HepG2 (cell line): ENCODE measurements at regions not wholly inside any gene's neighbourhood (a gene's known extent, or its start where the extent isn't known, plus 50 kb on each side); places are given as distances from the start of the nearest gene placed in this dataset.
"Not testable (repeated sequence)": the region's sequence is repeated elsewhere in the genome, so short reads cannot be mapped to it uniquely, and the experiment has no call there.

Source experiments
- ATAC-seq: fragments of 200-7000 bp; cut with Tn5 transposase; 3 replicates; pipeline ENCODE4 v1.9.1; 2020; ENCODE audit warnings: mild to moderate bottlenecking, moderate library complexity
- BruUV-seq: library from RNA; stranded (reverse); fragments of 400-500 nt; replicated peaks from 2 replicates; lab custom pipeline; 2021; lab: Mats Ljungman, UMichigan
- CTCF ChIA-PET: fragments of 300-600 bp; formaldehyde crosslinking; extraction: SDS; loops from one replicate; lab custom pipeline; 2021; ENCODE audit warnings: low total read pairs, inconsistent platforms, low intra/inter-chr PET ratio; lab: Yijun Ruan, JAX
- POLR2A ChIA-PET: fragments of 350-600 bp; sonication (Branson Sonifier 250); formaldehyde crosslinking; loops from one replicate; lab custom pipeline; 2020; ENCODE audit warnings: antibody characterized with exemption, inconsistent platforms; lab: Yijun Ruan, JAX
- DNase-seq: peaks from one replicate; pipeline ENCODE4 v3.0.0-alpha.2; 2015; ENCODE audit warnings: low spot score
- FAIRE-seq: peaks from 3 replicates; lab custom pipeline; 2011; peaks lifted over from hg19 to GRCh38; lab: Jason Lieb, UNC
- H2AFZ ChIP-seq: one replicate; pipeline ENCODE4 v1.6.1; 2011; ENCODE audit warnings: low read length, inconsistent platforms
- H3K27ac ChIP-seq: fragments of 300-600 bp; 3 replicates; pipeline ENCODE4 v1.8.0; 2011; ENCODE audit warnings: mixed run types, mild to moderate bottlenecking, mixed read lengths, low read length, inconsistent platforms; ENCODE audit not compliant: insufficient read depth; ENCODE audit errors: extremely low read length
- H3K27me3 ChIP-seq, 2 experiments: fragments of 200-600 bp in 1 of 2; 2 replicates in 1 of 2; 3 replicates in 1 of 2; pipeline versions ENCODE4 v1.6.0 to v1.8.0; 2011; ENCODE audit warnings: low read length in 2 of 2, mild to moderate bottlenecking in 2 of 2, moderate library complexity in 2 of 2, inconsistent platforms in 1 of 2; ENCODE audit not compliant: insufficient read depth in 2 of 2, control insufficient read depth in 1 of 2
- H3K36me3 ChIP-seq, 2 experiments: fragments of 200-600 bp in 1 of 2; replicated peaks in 1 of 2; 2 replicates in 1 of 2; 3 replicates in 1 of 2; pipeline versions ENCODE4 v1.5.1 to v1.8.0; 2011; ENCODE audit warnings: low read length in 2 of 2, inconsistent platforms in 1 of 2; ENCODE audit not compliant: insufficient read depth in 2 of 2, control insufficient read depth in 1 of 2
- H3K4me1 ChIP-seq: 2 replicates; pipeline ENCODE4 v1.5.1; 2012; ENCODE audit warnings: low read length, inconsistent platforms; ENCODE audit not compliant: insufficient read depth
- H3K4me2 ChIP-seq: 2 replicates; pipeline ENCODE4 v1.6.0; 2011; ENCODE audit warnings: low read depth, low read length, inconsistent platforms
- H3K4me3 ChIP-seq, 3 experiments: fragments of 200-600 bp in 1 of 3; sonication (generic), shearing (Covaris generic) in 1 of 3; replicated peaks in 1 of 3; 2 replicates each; pipeline ENCODE4 v1.5.1; 2011 to 2016; ENCODE audit warnings: low read length in 3 of 3, inconsistent platforms in 2 of 3, low read depth in 2 of 3, mild to moderate bottlenecking in 2 of 3, control low read depth in 1 of 3, mixed read lengths in 1 of 3; ENCODE audit not compliant: insufficient read depth in 1 of 3
- H3K79me2 ChIP-seq: one replicate; pipeline ENCODE4 v1.6.1; 2011; ENCODE audit warnings: low read length, inconsistent platforms; ENCODE audit not compliant: insufficient read depth
- H3K9ac ChIP-seq: 2 replicates; pipeline ENCODE4 v1.6.0; 2011; ENCODE audit warnings: mild to moderate bottlenecking, low read depth, low read length, inconsistent platforms; ENCODE audit not compliant: insufficient read depth
- H3K9me3 ChIP-seq: 2 replicates; pipeline ENCODE4 v1.5.1; 2012; ENCODE audit warnings: mild to moderate bottlenecking, low read length
- H4K20me1 ChIP-seq: 2 replicates; pipeline ENCODE4 v1.6.0; 2011; ENCODE audit warnings: inconsistent platforms, mild to moderate bottlenecking, low read length, moderate library complexity; ENCODE audit not compliant: insufficient read depth
- CCDC6 ChIP-seq: sonication (generic); formaldehyde crosslinking; IDR thresholded peaks from 2 replicates; pipeline ENCODE4 v1.8.1; 2022; ENCODE audit warnings: mild to moderate bottlenecking, missing genetic modification reagents, moderate library complexity
- CHD2 ChIP-seq: IDR thresholded peaks from 2 replicates; pipeline ENCODE4 v1.6.1; 2011; ENCODE audit warnings: low read depth, low read length, improper control_type of control experiment
- CSRNP1 ChIP-seq: sonication (generic); formaldehyde crosslinking; IDR thresholded peaks from 2 replicates; pipeline ENCODE4 v1.8.1; 2023; ENCODE audit warnings: mild to moderate bottlenecking, missing genetic modification reagents
- ELK4 ChIP-seq: sonication (generic); formaldehyde crosslinking; IDR thresholded peaks from 2 replicates; pipeline ENCODE4 v1.9.0; 2021; ENCODE audit warnings: missing genetic modification reagents, borderline replicate concordance
- GMEB1 ChIP-seq: sonication (generic); formaldehyde crosslinking; IDR thresholded peaks from 2 replicates; pipeline ENCODE4 v1.5.1; 2020; ENCODE audit warnings: missing genetic modification reagents, mild to moderate bottlenecking, borderline replicate concordance
- RNF219 ChIP-seq: sonication (generic); formaldehyde crosslinking; IDR thresholded peaks from 2 replicates; pipeline ENCODE4 v1.5.0; 2020; ENCODE audit warnings: mild to moderate bottlenecking, missing genetic modification reagents
- ZBTB3 ChIP-seq: sonication (generic); formaldehyde crosslinking; IDR thresholded peaks from 2 replicates; pipeline ENCODE4 v1.4.0; 2020; ENCODE audit warnings: low read depth, mild to moderate bottlenecking, moderate library complexity, missing genetic modification reagents, borderline replicate concordance
- WGBS: methylation state at CpG from one replicate; pipeline ENCODE4 v1.1.6; 2017; ENCODE audit warnings: low lambda C conversion rate; 5-methylcytosine and 5-hydroxymethylcytosine counted together
- in situ Hi-C: cut with HindIII; loops from 2 replicates; pipeline ENCODE4 v1.10.0; 2017; ENCODE audit warnings: low pct_unique_long_range_greater_than_20kb; ENCODE audit not compliant: extremely low pct_ligation_motif_present
- intact Hi-C: fragments of 100-400 bp; cut with micrococcal nuclease; formaldehyde crosslinking; loops from one replicate; pipeline ENCODE4 v1.10.0; 2022; ENCODE audit not compliant: unreplicated experiment

- Histone ChIP-seq H3K4me2 (no peak overlapping the region), H3K79me2 (no peaks in the 10 kb centered on the region), H2AFZ (no peak overlapping the region), H3K27me3 (no peaks in the 10 kb centered on the region), H3K27ac (no peak overlapping the region), H3K36me3 (no peaks in the 10 kb centered on the region), H3K4me3 (no peak overlapping the region), H4K20me1 (no peaks in the 10 kb centered on the region), H3K9me3 (no peaks in the 10 kb centered on the region), H3K9ac (no peak overlapping the region), H3K4me1 (no peaks in the 10 kb centered on the region)
- ATAC-seq (no peak), DNase-seq (no peak), FAIRE-seq (no peak)
- WGBS = 24% methylated on average over 4 of the region's 4 CpGs
- intact Hi-C loops (no loop called here), in situ Hi-C loops (no loop called here)
- BruUV-seq = no TSS peak
- ChIA-PET CTCF (no interaction called here), POLR2A (no interaction called here)
- TF ChIP-seq CHD2 (no peak), CCDC6 (CRISPR knock-in tag) (no peak), ELK4 (CRISPR knock-in tag) (no peak), GMEB1 (CRISPR knock-in tag) (no peak), ZBTB3 (CRISPR knock-in tag) (no peak), CSRNP1 (CRISPR knock-in tag) (no peak), RNF219 (no peak)
Observed at GRCh38 chr6:68086199-68086598, 548.9 kb upstream of the ADGRB3 start.

- 12% methylated on average over 4 of the region's 4 CpGs for WGBS
- H3K4me3 ChIP-seq, CTCF ChIA-PET, intact Hi-C loops, BruUV-seq, POLR2A ChIA-PET, ATAC-seq, FAIRE-seq, DNase-seq, H3K4me1 ChIP-seq, H4K20me1 ChIP-seq, in situ Hi-C loops, H3K27ac ChIP-seq, H3K9me3 ChIP-seq, H2AFZ ChIP-seq, H3K36me3 ChIP-seq, H3K79me2 ChIP-seq, H3K27me3 ChIP-seq, H3K4me2 ChIP-seq, H3K9ac ChIP-seq: not testable (repeated sequence)
Observed at GRCh38 chr6:68085599-68085998, 549.5 kb upstream of the ADGRB3 start.
